EH (cell line): ENCODE measurements at regions not wholly inside any gene's neighbourhood (a gene's known extent, or its start where the extent isn't known, plus 50 kb on each side); places are given as distances from the start of the nearest gene placed in this dataset.

Experiments used
- DNase-seq: peaks from one replicate; pipeline ENCODE4 v3.0.0-alpha.2; 2015; ENCODE audit warnings: low read depth

DNA sequence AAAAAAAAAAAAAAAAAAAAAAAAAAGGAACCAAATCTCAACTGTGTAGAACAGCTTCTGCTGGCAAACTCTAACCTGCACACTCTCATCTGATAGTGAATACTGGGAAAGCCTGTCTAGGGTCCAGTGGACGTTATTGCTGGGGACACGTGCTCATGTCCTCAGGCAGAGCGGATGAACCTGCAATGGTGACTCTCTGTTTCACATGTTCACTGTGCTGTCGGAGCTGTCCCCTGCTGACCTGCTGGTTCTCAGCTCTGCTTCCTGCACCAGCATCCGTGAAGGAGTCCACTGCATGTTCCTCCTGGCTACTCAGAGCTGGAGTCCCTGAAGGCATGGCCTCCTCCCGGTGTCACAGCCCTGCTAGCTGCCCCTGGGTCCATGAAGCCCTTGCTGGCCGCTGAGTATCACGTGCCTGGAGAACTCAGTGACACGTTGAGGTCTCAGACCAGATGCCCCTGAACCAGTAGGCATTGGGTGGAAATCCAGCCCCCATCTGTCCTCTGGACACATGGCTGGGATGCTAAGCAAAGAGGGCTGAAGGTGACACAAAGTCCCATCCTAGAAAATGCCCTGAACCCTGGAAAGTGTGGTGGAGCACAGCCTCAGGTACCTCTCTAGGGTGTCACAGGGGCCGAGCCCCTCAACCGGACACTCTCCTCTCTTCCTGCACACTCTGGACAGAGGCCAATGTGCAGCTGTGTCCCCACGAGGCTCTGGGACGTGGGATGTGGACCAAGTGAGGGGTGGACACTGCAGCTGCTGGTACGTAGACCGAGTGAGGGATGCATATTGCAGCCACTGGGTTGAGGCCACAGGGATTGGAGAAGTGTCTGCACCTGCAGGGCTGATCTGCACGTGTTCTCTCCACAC, 54.9 kb upstream of the FRMD1 start:
- DNase-seq: peak; percentile 4

DNA sequence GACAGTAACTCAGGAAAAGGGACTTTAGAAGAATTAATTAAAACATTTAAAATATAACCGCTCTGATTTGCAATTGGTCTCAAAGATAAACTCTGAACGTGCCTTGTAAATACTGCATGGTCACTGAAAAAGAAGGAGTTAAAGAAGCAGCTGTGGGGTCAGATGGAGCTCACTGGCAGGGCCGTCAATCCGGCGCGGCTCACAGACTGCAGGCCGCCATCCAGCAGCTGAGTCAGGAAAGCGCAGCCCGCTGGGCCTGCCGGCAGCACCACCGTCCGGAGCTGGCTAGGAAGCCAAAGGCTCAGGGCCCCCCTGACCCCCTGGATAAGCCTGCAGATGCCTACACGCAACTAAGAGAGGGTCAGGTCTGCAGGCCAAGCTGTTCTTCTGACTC, 54.2 kb upstream of the FRMD1 start:
- peak; percentile 57 for DNase-seq

DNA sequence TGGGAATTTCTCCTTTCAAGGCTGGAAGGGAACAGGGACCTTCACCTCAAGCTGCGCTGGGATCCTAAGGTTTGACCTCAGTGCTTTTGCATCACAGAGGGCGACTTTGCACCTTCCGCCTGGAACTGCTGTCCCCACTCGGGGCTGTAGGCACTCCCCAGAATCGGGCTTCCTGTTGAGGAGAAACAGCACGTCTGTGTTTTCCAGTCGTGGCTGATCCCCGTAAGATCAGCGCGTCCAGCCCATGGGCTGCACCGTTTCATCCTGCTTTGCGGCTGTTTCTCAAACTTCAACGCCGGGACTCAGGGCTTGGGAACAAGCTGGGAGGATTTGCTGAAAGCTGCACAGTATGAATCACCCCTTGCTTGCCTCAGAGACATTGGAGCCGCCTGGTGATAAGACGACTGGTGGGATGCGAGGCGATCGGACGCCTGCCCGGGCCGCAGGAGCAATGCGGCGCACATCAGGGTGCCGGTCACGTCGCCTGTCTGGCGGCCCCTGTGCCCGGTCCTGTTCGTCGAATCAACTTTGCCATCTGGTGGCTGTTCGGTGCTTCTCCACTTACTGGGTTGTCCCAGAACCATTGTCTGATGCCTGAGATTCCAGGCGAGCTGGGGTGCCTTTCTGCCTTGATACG, 53.6 kb upstream of the FRMD1 start:
- DNase-seq: peak; percentile 77

DNA sequence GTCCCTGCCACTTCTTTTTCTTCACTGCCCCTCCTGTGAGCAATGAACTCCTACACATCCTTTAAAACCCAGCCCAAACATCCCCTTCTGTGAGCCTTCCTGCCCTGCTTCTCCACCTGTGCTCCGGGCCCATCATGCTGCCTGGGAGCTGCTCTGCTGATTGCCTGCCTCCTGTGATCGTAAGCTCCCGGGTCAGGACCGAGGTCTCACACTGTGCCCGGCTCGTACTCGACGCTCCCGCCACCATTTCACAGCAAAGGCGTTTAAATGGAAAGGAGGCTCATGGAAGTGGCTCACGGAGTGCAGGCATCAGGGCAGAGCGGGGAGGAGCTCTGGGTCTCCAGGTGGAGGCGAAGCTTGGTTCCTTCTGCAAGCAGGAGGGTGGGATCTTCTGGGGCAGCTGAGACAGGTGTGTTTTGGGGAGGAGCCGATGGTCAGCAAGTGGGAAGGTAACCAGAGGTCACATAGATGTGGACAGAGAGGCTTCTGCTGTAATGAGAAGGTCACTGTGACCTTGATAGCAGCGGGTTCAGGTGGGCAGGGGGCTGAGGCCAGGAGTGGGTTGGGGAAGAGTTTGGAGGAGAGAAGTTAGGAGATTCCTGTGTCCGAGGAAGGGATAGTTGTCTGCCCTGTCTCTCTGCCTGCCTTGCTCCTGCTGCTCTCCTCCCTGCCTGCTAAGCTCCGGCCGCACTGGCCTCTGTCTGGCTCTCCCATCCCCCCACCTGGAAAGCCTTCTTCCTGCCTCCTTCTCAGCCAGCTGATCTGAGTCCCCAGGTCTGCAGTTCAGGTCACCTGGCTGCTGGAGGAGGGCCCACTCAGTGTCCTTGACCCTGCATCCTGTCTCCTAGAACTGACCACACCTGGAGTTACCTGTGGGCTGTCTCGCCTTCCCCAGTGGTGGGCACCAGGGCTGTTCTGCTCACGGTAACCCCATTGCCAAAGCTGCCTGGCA, 52.7 kb upstream of the FRMD1 start:
- DNase-seq: no peak

DNA sequence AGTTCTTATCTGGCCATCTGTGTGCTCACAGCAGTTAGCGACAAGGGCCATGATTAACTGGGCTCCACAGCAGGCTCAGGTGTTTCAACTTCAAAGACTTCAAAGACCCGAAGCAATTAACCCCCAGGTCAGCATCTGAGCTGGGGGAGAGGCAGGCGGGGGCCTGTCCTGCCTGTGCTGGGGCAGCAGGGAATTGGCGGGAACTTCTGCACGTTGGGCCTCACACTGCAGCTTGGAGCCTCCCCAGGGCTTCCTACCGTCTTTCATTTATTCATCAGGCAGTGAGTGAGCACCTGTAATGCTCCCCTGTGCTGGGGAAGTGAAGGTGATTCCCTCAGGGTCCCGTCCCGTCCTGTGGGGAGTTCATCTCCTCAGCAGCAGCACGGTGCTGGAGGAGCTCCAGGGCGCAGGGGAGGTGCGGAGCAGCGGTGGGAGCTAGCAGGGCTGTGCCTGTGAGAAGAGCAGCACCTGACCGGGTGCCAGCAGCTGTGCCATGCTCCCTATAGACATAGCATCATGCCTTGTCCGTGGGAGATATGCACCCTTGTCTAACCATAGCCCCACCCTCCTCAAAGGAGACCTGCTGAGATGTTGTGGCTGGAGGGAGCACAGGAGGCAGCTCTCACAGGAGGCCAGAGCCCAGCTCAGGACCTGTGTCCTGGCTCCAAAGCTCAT, 51.8 kb upstream of the FRMD1 start:
- DNase-seq: no peak

DNA sequence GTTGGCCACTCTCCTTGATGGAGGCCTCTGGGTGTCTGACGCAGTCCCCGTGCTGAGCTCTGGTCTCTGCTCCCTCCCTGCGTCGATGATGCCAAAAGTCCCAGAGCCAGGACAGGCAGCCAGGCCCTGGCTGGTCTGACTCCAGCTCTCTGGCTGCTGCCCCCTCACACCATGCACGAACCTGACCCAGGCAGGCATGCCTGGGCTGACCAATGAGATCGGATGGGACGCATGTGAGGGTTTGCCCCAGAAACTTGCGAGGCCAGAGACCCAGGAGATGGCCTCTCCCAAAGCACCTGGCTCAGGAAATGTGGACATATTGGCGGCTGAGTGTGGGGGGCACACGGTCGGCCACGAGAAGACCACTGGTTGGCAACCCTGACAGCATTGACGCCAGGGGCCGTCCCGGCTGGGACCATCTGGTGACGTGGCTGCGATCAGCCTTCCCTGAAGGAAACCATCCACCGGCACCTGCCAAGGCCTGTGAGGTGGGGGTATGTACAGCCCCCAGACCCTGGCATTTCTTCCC, 51.2 kb upstream of the FRMD1 start:
- DNase-seq: no peak

DNA sequence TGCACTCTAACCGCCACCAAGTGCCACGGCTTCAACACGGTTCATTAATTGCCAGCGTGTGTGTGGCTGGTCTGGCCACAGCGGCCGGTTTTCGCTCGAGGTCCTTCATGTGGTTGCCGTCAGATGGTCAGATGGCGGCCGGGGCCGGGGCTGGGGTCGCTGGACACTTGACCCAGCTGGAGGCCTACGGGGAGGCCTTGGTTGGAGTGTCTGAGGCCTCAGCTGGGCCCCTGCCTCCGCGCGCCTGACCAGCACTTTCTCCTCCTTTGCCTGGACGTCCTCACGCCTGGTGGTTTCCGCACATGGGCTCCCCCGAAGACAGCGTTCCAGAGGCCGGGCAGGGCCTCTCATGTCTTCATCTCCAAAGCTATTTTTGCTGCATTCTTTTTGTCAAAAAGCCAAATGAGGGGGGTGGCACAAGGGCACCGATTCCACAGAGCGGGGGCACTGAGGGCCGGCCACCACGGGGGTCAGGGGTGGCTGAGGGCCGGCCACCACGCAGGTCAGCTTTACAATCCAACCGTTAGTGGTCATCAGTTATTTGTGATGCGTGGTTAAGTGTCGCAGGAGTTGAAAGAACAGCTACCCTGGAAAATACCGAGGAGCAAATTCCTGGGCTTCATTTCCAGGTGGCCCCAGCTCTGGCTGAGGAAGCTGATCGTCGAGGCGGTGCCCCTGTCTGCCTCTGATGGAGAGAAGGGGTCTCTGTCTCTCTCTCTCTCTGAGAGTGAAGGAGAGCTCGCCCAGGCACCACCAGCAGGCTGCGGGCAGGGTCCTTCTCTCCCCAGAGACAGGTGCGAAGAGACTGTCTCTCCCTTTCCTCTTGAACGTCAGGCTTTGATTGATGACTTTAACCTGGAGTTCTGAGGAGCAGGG, 50.5 kb upstream of the FRMD1 start:
- no peak for DNase-seq

DNA sequence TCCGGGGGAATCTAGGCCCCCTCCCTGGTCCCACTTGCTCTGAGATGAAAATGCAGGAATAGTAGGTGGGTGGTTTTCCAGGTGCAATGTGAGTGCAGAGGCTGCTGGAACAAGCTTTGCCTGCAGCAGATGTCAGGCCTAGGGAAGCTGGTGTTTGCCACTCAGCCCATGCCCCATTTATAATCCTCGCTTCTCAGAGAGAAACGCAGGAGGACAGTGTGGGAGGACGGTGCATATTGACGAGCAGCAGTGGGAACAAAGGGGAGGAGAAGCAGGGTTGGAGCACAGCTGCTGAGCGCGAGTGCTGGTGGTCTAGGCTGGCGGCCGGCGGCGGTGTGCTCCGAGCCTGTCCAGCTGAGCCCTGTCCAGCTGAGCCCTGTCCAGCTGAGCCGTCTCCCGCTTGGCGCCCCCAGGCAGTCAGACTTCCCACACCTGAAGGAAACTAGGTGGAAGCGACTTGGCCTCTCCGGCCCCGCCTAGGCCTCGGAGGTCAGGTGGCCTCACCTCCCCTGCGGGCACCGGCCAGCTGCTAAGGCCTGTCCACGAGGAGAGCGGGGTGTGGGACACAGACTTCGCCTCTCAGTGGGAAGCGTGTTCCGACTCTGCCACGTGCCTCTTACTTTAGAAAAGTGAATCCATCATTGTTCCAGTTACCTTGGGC, 49.7 kb upstream of the FRMD1 start:
- no peak for DNase-seq
